Lower leg skin (tissue), 3 donors: ENCODE measurements at regions not wholly inside any gene's neighbourhood (a gene's known extent, or its start where the extent isn't known, plus 50 kb on each side); places are given as distances from the start of the nearest gene placed in this dataset.

ENCODE experiments used
- POLR2A ChIP-seq, 2 donors: fragments of 450-650 bp; IDR thresholded peaks; one replicate each; pipeline ENCODE4 v1.6.1; 2016 to 2017; ENCODE audit warnings: antibody characterized with exemption in 2 of 2, mild to moderate bottlenecking in 1 of 2, moderate library complexity in 1 of 2
- TF ChIP-seq, protein P1 (sequence below), 3 donors: fragments of 450-650 bp; IDR thresholded peaks; one replicate each; pipeline ENCODE4 v1.5.1; 2016; ENCODE audit warnings: antibody characterized with exemption in 3 of 3, mild to moderate bottlenecking in 3 of 3, moderate library complexity in 2 of 3

DNA sequence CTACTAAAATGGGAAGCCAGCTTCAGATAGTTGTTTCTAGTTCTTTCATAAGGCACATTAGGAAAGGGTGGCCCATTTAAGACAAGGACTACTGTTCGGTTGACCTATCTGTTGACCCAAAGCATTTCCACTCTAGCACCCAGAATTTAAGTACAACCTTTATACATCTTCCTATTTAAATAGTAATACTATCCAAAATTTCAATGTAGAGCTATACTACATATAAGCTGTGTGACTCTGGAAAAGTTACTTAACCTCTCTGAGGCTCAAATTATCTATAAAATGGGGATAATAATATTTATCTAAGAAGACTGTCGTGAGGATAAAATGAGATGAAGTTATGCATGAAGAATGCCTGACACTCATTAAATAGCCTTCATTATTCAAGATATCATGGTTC, 82.0 kb upstream of the TMEM164 start:
- TF ChIP-seq POLR2A (IDR thresholded peaks at IDR 0.05), result no peak
- TF ChIP-seq, protein P1, sequence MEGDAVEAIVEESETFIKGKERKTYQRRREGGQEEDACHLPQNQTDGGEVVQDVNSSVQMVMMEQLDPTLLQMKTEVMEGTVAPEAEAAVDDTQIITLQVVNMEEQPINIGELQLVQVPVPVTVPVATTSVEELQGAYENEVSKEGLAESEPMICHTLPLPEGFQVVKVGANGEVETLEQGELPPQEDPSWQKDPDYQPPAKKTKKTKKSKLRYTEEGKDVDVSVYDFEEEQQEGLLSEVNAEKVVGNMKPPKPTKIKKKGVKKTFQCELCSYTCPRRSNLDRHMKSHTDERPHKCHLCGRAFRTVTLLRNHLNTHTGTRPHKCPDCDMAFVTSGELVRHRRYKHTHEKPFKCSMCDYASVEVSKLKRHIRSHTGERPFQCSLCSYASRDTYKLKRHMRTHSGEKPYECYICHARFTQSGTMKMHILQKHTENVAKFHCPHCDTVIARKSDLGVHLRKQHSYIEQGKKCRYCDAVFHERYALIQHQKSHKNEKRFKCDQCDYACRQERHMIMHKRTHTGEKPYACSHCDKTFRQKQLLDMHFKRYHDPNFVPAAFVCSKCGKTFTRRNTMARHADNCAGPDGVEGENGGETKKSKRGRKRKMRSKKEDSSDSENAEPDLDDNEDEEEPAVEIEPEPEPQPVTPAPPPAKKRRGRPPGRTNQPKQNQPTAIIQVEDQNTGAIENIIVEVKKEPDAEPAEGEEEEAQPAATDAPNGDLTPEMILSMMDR (IDR thresholded peaks at IDR 0.05), result no peak
